GM23248 (cell line): ENCODE measurements at regions not wholly inside any gene's neighbourhood (a gene's known extent, or its start where the extent isn't known, plus 50 kb on each side); places are given as distances from the start of the nearest gene placed in this dataset.

Experiments
- EZH2 ChIP-seq: fragments of 200-600 bp; sonication (generic); IDR thresholded peaks from 2 replicates; pipeline ENCODE4 v1.6.1; 2018; ENCODE audit warnings: antibody characterized with exemption, mild to moderate bottlenecking; ENCODE audit not compliant: insufficient read depth, poor library complexity, severe bottlenecking
- EZH2phosphoT487 ChIP-seq: fragments of 200-600 bp; sonication (generic); IDR thresholded peaks from 2 replicates; pipeline ENCODE4 v1.6.1; 2018; ENCODE audit warnings: antibody characterized with exemption, moderate library complexity, mild to moderate bottlenecking, low read depth; ENCODE audit not compliant: insufficient read depth

GRCh38 chr2:6787376-6787775, 78.3 kb downstream of the CMPK2 start:
- TF ChIP-seq EZH2 (no peak), EZH2phosphoT487 (no peak)
